Inferior parietal cortex (tissue), 1 donor: ENCODE measurements at regions not wholly inside any gene's neighbourhood (a gene's known extent, or its start where the extent isn't known, plus 50 kb on each side); places are given as distances from the start of the nearest gene placed in this dataset.
A peak's percentile ranks its signal among the peaks of the same experiment; 100 is the strongest.
"Not testable (repeated sequence)": the region's sequence is repeated elsewhere in the genome, so short reads cannot be mapped to it uniquely, and the experiment has no call there.

ENCODE experiments used
- DNase-seq: peaks from one replicate; pipeline ENCODE4 v3.0.0-alpha.2; 2016; ENCODE audit errors: extremely low spot score

GRCh38 chr10:25076506-25077177 is 60.2 kb downstream of the THNSL1 start:
- no peak for DNase-seq

- peak; percentile 13 for DNase-seq
Observed at GRCh38 chr10:25078658-25079431, 62.4 kb downstream of the THNSL1 start.

GRCh38 chr10:25080880-25081581 is 64.6 kb downstream of the THNSL1 start:
- peak; percentile 95 for DNase-seq

GRCh38 chr10:25082276-25083204 is 66.1 kb downstream of the THNSL1 start:
- DNase-seq = no peak

GRCh38 chr10:25083546-25084111 is 67.2 kb downstream of the THNSL1 start:
- DNase-seq = no peak

- DNase-seq = no peak
Observed at GRCh38 chr10:25084447-25084846, 68.0 kb downstream of the THNSL1 start.

- no peak for DNase-seq
Observed at GRCh38 chr10:25094590-25094989, 78.2 kb downstream of the THNSL1 start.

- no peak for DNase-seq
Observed at GRCh38 chr10:25097669-25098411, 77.0 kb upstream of the GPR158 start.

- no peak for DNase-seq
Observed at GRCh38 chr10:25100141-25100540, 74.7 kb upstream of the GPR158 start.

- DNase-seq = no peak
Observed at GRCh38 chr10:25101461-25102146, 73.2 kb upstream of the GPR158 start.

- no peak for DNase-seq
Observed at GRCh38 chr10:25102147-25102822, 72.5 kb upstream of the GPR158 start.

GRCh38 chr10:25103703-25104102 is 71.1 kb upstream of the GPR158 start:
- no peak for DNase-seq

GRCh38 chr10:25104441-25104840 is 70.4 kb upstream of the GPR158 start:
- DNase-seq = no peak

GRCh38 chr10:25105262-25105661 is 69.5 kb upstream of the GPR158 start:
- no peak for DNase-seq

GRCh38 chr10:25105743-25106260 is 69.0 kb upstream of the GPR158 start:
- no peak for DNase-seq

GRCh38 chr10:25107756-25108155 is 67.0 kb upstream of the GPR158 start:
- no peak for DNase-seq

- DNase-seq = not testable (repeated sequence)
Observed at GRCh38 chr10:25109896-25110295, 64.9 kb upstream of the GPR158 start.

GRCh38 chr10:25112016-25112415 is 62.8 kb upstream of the GPR158 start:
- DNase-seq = no peak
